Fibroblast of skin of abdomen (primary cell): ENCODE measurements at regions not wholly inside any gene's neighbourhood (a gene's known extent, or its start where the extent isn't known, plus 50 kb on each side); places are given as distances from the start of the nearest gene placed in this dataset.

Source experiments
- DNase-seq: peaks from one replicate; pipeline ENCODE4 v3.0.0-alpha.2; 2013

DNA sequence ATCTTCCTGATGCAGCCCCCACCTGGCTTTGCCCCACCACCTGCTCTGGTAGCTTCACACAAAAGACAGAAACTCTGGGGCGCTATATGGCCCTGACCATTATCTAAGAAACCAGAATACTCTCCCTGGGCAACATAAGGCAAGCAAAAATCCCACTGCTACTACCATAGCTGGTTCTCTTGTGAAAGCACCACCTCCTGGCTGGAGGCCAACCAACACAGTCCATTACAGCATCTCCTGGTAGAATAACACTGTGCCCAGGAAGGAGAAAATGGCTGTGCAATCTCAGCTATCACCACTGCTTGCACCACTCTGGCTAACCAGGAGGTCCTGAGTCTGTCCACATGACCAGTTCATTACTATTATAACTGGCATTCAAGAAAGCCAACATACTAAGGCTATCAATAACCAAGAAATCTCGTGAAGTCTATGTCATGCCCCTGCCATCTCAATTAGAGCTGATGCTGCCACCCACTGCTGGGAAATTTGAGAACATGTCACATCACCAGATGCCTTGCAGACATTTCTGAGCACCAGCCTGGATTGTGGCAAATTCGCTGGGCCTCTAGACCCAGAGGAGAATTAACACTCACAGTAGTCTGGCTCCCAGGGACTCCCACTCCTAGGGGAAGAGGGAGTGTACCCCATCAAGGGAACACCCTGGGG, 1114.8 kb downstream of the ROBO2 start:
- no peak for DNase-seq

- DNase-seq: no peak
Observed at GRCh38 chr3:78161736-78162135, 1121.8 kb downstream of the ROBO2 start.

- no peak for DNase-seq
Observed at GRCh38 chr3:78163379-78163778, 1123.5 kb downstream of the ROBO2 start.

- DNase-seq: no peak
Observed at GRCh38 chr3:78165876-78166275, 1126.0 kb downstream of the ROBO2 start.

DNA sequence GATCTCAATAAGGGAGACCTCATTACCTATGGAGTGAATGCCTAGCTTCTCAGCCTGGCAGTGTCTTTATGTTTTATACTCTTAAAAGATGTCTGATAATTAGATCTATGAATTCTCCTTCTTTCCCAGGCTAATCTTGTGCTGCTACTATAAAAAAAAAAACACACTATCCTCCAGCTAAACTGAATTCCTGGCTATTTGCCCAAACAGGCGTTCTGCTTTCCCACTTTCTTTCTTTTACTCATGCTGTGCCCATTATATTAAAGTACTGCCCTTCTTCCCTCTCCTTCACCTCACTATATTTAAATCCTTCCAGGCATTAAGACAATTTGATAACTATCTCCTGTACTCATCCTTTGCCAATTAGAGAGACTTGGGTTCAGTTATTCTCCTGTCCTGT, 1134.9 kb downstream of the ROBO2 start:
- no peak for DNase-seq

- DNase-seq: no peak
Observed at GRCh38 chr3:78176869-78177268, 1137.0 kb downstream of the ROBO2 start.

GRCh38 chr3:78177780-78178179, 1137.9 kb downstream of the ROBO2 start:
- no peak for DNase-seq

DNA sequence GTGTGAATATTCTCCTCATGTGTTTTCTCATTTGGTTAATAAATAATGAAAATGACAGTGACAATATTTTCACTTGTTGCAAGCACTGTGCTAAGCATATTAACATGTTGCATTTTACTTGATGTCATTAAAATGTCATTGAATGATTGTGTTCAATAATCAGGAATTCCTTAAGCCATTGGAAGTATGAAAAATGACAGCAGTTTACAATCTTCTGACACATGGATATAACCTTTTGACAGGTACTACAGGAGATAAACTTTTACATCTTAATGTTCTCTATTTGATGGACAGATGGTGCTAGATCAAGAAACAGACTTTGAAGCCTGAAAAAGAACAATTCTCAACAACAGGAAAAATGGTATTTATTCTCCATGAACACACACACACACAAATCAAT, 1138.3 kb downstream of the ROBO2 start:
- no peak for DNase-seq

DNA sequence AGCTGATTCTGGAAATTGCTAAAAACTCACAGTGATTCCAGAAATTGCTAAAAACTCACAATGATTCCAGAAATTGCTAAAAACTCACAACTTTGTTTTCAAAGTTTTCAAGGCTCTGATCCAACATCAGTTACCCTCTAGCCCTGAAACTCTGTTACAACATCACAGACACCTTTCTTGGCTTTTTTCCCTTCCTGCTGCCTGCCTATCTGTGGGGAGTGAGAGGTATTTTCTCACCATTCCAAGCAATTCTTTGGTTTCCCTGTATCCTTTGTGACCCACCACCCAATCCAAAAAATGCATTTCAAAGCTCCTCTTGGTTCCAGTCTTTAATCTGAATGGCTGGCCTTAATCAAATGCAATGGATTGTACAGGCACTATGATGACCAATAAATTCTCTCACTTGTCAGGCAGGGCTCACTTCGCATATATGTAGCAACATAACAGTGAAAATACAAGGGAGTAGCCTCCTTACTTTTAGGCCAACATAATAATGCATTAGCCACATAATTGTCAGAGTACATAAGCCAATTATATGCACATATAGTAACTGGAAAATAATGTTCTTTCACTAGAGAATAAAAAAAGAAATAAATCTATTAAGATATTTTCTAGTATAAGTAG, 1139.0 kb downstream of the ROBO2 start:
- peak; percentile 27 for DNase-seq

- peak; percentile 12 for DNase-seq
Observed at GRCh38 chr3:78183906-78184599, 1144.2 kb downstream of the ROBO2 start.

GRCh38 chr3:78186404-78186803, 1146.5 kb downstream of the ROBO2 start:
- DNase-seq: no peak

DNA sequence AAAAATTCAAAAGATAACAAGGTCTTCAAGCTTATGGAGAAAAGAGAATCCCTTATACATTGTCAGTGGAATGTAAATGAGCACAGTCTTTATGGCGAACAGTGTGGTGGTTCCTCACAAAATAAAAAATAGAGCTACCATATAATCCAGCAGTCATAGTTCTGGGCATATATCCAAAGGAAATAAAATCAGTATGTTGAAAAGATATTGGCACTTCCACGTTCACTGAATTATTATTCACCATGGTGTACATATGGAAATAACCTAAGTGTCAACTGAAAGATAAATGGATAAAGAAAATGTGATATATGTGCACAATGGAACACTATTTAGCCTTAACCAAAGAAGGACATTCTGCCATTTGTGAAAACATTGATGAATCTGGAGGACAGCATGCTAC, 1161.2 kb downstream of the ROBO2 start:
- peak; percentile 52 for DNase-seq

DNA sequence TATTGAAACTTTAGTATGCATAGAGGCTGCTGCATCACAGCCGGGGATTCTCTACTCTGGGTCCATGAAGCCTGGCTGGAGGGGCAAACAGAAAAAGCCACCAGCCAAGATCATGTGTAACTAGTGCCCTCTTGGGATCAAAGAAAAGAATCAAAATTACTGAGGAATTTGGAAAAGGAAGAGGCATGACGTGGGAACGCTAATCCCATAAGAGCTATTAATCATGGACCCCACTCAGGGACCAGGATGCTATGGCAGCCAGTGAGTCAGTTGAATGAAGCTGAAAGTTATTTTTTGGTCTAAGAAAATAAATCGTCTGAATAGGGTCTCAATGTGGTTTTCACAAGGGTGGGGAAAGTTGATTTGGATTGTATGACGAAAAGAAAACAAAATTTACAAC, 1165.1 kb downstream of the ROBO2 start:
- DNase-seq: peak; percentile 92

DNA sequence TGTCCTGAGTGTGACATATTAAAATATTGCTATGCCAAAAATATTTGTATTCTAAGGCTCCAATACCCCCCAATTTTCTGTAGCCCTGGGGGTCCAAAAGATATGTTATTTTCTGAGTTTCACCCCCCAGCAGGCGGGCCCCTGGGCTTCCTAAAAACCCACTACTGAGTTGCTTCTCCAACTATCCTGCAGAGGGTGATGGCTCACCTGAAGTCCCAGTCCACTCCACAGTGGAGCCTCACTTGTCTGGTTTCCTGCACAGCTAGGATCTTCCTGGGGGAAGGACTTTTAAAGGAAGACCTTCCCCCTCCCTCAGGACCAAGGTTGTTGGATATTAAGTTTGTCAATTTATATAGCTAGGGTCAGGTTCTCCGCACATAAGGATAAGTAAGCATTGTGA, 1181.4 kb downstream of the ROBO2 start:
- DNase-seq: no peak

DNA sequence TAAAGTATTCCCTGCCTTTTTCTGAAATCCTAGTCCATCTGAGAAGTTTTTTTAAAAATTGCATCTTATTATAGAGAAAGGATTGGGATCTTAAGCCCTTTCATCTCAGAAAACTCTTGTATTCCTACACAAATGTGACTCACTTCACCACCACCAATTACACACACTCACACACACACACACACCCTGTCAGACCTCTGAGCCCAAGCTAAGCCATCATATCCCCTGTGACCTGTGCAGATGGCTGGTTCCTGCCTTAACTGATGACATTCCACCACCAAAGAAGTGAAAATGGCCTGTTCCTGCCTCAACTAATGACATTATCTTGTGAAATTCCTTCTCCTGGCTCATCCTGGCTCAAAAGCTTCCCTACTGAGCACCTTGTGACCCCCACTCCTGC, 1181.9 kb downstream of the ROBO2 start:
- peak; percentile 13 for DNase-seq

- DNase-seq: no peak
Observed at GRCh38 chr3:78235841-78236240, 1195.9 kb downstream of the ROBO2 start.

DNA sequence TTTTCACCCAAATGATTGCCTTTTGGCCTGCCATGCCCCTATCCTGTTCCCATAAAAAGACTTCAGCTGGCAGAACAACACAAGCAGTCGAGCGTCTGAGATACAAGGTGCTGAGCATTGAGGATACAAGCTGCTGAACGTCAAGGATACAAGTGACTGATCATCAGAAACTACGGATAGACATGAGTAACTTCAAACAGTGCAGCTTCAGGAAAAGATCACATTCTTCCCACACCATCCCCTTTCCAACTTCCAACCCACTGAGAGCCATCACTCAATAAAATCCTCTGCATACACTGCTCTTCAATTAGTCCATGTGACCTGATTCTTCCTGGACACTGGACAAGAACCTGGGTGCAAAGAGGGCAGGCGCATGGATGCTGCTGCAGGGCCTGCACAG, 1198.9 kb downstream of the ROBO2 start:
- no peak for DNase-seq

GRCh38 chr3:78242724-78243123, 1202.8 kb downstream of the ROBO2 start:
- DNase-seq: no peak

GRCh38 chr3:78244136-78244535, 1204.2 kb downstream of the ROBO2 start:
- no peak for DNase-seq

- DNase-seq: no peak
Observed at GRCh38 chr3:78249294-78249693, 1209.4 kb downstream of the ROBO2 start.

GRCh38 chr3:78253860-78254259, 1214.0 kb downstream of the ROBO2 start:
- DNase-seq: no peak

DNA sequence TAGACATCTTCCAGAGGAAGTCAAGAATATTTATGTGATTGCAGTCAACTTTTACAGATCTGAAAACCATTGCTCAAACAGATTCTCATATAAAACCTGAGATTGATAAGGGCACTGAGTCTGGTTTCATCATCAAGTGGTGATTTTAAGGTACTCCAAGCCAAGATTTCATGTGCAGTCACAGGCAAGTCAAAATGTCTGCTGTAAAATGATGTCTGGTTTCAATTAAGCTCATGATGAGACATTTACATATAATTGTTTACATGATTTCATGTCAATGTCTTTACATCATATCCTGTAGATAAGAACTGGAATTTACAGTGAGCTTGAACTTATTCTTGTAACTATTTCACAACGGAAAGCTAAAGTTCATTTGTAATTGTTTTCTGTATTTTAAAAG, 1215.5 kb downstream of the ROBO2 start:
- peak; percentile 92 for DNase-seq

GRCh38 chr3:78256123-78256522, 1216.2 kb downstream of the ROBO2 start:
- DNase-seq: no peak

- DNase-seq: no peak
Observed at GRCh38 chr3:78257951-78258530, 1218.1 kb downstream of the ROBO2 start.
